ENCODE measurements at regions not wholly inside any gene's neighbourhood (a gene's known extent, or its start where the extent isn't known, plus 50 kb on each side); places are given as distances from the start of the nearest gene placed in this dataset.

DNA sequence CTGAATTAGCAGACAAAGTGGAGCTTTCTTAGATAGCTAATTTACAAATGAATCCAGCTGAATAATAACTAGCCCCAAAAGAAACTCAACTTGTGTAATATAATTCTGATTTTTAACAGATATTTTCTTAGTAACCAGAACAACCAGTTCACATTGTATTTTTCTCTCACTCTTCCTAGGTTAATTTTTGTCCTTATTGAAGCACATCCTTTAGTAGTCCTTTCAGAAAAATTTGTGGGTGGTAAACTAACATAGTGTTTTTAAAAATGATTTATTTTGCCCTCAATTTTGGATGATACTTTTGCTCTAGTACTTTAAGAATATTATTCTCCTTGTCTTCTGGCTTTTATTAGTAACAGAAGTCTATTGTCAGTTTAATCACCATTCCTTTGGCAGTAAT is 190.6 kb upstream of the SLC39A10 start:
- Mint-ChIP-seq H3K4me3 (ENCODE audit: unreplicated experiment) (no peak overlapping the region), H3K9me3 (ENCODE audit: unreplicated experiment) (peaks cover 14% of the 10 kb centered on the region), H3K4me1 (ENCODE audit: unreplicated experiment) (no peaks in the 10 kb centered on the region), H3K36me3 (ENCODE audit: unreplicated experiment) (no peaks in the 10 kb centered on the region), H3K27me3 (ENCODE audit: unreplicated experiment) (peaks cover 29% of the 10 kb centered on the region), H3K27ac (ENCODE audit: unreplicated experiment) (no peak overlapping the region)
- DNase-seq (ENCODE audit: extremely low spot score, unreplicated experiment) = no peak
- TF ChIP-seq, protein P1, sequence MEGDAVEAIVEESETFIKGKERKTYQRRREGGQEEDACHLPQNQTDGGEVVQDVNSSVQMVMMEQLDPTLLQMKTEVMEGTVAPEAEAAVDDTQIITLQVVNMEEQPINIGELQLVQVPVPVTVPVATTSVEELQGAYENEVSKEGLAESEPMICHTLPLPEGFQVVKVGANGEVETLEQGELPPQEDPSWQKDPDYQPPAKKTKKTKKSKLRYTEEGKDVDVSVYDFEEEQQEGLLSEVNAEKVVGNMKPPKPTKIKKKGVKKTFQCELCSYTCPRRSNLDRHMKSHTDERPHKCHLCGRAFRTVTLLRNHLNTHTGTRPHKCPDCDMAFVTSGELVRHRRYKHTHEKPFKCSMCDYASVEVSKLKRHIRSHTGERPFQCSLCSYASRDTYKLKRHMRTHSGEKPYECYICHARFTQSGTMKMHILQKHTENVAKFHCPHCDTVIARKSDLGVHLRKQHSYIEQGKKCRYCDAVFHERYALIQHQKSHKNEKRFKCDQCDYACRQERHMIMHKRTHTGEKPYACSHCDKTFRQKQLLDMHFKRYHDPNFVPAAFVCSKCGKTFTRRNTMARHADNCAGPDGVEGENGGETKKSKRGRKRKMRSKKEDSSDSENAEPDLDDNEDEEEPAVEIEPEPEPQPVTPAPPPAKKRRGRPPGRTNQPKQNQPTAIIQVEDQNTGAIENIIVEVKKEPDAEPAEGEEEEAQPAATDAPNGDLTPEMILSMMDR (IDR thresholded peaks at IDR 0.05) = no peak

DNA sequence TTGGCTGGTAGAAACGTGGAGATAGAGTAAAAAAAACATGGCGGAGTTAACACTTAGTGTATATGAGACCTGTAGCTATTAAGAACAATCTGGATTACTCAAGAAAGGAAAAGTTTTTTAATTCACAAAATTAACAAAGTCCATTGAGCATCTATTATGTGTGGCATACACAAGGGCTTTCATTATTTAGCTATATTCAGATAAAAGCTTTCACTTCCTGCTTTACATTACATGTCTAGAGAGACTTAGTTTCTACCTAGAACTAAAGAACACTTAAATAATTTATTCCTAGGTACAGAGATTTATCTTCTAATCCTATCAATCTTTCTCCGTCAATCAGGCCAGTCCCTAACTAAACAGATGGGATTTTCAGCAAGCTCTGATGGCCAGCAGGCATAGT is 196.0 kb upstream of the SLC39A10 start:
- Mint-ChIP-seq H3K9me3 (ENCODE audit: unreplicated experiment) (peaks cover 8% of the 10 kb centered on the region), H3K27me3 (ENCODE audit: unreplicated experiment) (peaks cover 32% of the 10 kb centered on the region), H3K27ac (ENCODE audit: unreplicated experiment) (no peak overlapping the region), H3K36me3 (ENCODE audit: unreplicated experiment) (no peaks in the 10 kb centered on the region), H3K4me3 (ENCODE audit: unreplicated experiment) (no peak overlapping the region), H3K4me1 (ENCODE audit: unreplicated experiment) (no peaks in the 10 kb centered on the region)
- TF ChIP-seq, protein P1 (IDR thresholded peaks at IDR 0.05) = no peak
- DNase-seq (ENCODE audit: extremely low spot score, unreplicated experiment) = no peak

DNA sequence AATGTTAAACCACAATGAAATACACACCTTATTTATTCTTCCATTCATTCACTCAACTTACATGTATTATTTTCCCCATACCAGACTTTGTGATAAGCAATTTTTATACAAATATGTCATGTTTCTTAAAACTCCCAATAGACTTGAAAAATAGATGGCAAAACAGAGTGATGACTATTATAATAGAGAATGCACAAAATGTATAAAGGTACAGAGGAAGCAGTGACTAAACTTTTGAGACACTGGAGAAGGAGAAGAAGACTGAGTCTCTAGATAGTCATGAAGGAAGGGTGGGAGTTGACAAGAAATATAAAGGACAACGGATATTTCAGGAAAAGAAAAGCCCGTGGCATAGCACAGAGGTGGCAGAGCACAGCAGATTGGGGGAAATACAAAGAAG is 198.1 kb upstream of the SLC39A10 start:
- H3K4me1 Mint-ChIP-seq (ENCODE audit: unreplicated experiment) = peaks cover 7% of the 10 kb centered on the region
- TF ChIP-seq, protein P1 (IDR thresholded peaks at IDR 0.05) = no peak
- H3K36me3 Mint-ChIP-seq (ENCODE audit: unreplicated experiment) = no peaks in the 10 kb centered on the region
- peaks cover 31% of the 10 kb centered on the region for H3K27me3 Mint-ChIP-seq (ENCODE audit: unreplicated experiment)
- no peak overlapping the region for H3K27ac Mint-ChIP-seq (ENCODE audit: unreplicated experiment)
- H3K9me3 Mint-ChIP-seq (ENCODE audit: unreplicated experiment) = no peaks in the 10 kb centered on the region
- DNase-seq (ENCODE audit: extremely low spot score, unreplicated experiment) = no peak
- no peak overlapping the region for H3K4me3 Mint-ChIP-seq (ENCODE audit: unreplicated experiment)

DNA sequence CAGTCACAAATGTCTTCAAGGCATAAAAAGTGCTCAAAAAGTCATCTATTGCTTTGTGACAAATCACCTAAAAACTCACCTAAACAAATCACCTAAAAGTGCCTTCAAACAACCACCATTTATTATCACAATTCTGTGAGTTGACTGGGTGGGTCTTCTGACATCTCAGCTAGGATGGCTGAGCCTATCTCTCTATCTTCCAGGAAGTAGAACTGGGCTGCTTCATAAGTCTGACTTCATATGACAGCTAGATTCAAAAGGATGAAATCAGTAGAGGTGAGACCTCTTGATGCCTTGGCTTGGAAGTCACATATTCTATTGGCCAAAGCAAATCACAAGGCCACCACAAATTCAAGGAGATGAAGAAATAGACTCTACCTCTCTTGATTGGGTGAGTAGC is 199.2 kb upstream of the SLC39A10 start:
- H3K4me1 Mint-ChIP-seq (ENCODE audit: unreplicated experiment) = peaks cover 8% of the 10 kb centered on the region
- no peak overlapping the region for H3K4me3 Mint-ChIP-seq (ENCODE audit: unreplicated experiment)
- H3K9me3 Mint-ChIP-seq (ENCODE audit: unreplicated experiment) = no peaks in the 10 kb centered on the region
- H3K27me3 Mint-ChIP-seq (ENCODE audit: unreplicated experiment) = peaks cover 29% of the 10 kb centered on the region
- H3K36me3 Mint-ChIP-seq (ENCODE audit: unreplicated experiment) = no peaks in the 10 kb centered on the region
- H3K27ac Mint-ChIP-seq (ENCODE audit: unreplicated experiment) = no peak overlapping the region
- TF ChIP-seq, protein P1 (IDR thresholded peaks at IDR 0.05) = no peak
- no peak for DNase-seq (ENCODE audit: extremely low spot score, unreplicated experiment)

DNA sequence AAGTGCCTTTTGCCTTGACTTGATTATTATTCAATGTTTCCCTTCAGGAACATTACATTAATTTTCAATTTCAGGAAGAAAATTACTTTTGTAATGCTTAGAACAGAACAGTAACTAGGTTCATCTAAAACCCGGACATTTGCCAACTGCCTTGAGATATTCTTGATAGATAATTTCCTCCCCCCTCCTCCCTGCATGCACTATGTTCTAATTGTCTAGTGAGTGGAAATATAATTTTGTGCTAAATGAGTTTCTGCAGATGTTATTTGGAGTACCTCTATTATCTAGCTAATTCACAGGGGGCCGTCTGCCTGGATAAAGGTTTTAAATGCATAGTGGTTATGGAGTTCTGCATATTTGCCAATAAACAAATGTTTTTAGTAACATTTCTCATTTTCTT is 200.3 kb upstream of the SLC39A10 start:
- Mint-ChIP-seq H3K27ac (ENCODE audit: unreplicated experiment) (no peak overlapping the region), H3K36me3 (ENCODE audit: unreplicated experiment) (no peaks in the 10 kb centered on the region), H3K27me3 (ENCODE audit: unreplicated experiment) (peaks cover 22% of the 10 kb centered on the region), H3K4me3 (ENCODE audit: unreplicated experiment) (no peak overlapping the region), H3K9me3 (ENCODE audit: unreplicated experiment) (no peaks in the 10 kb centered on the region), H3K4me1 (ENCODE audit: unreplicated experiment) (peaks cover 13% of the 10 kb centered on the region)
- DNase-seq (ENCODE audit: extremely low spot score, unreplicated experiment) = no peak
- TF ChIP-seq, protein P1 (IDR thresholded peaks at IDR 0.05) = no peak

All from osteocyte (in vitro differentiated cells).